COLO668 (cell line): ENCODE measurements at regions not wholly inside any gene's neighbourhood (a gene's known extent, or its start where the extent isn't known, plus 50 kb on each side); places are given as distances from the start of the nearest gene placed in this dataset.
A peak's percentile ranks its signal among the peaks of the same experiment; 100 is the strongest.

Source experiments
- DNase-seq: peaks from one replicate; lab custom pipeline; 2025; ENCODE audit not compliant: unreplicated experiment; lab: John Stamatoyannopoulos, UW

DNA sequence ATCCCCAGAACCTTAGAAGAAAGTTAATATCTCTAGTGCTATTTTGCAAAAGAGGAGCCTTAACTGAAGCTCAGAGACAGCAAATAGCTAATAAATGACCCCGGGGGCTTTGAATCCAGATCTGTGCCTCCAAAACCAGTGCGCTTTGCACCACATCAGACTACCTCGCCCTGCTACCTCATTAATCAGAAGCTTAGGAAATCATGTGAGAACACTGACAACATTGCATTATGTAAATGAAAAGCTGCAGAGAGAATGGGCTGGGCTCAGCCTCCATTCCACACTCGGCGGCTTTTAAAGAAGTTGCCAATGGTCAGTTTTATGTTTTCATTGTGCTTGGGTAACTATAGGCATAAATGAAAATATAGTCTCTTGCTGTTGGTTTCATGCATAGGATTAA, 54.0 kb upstream of the STMND1 start:
- no peak for DNase-seq

DNA sequence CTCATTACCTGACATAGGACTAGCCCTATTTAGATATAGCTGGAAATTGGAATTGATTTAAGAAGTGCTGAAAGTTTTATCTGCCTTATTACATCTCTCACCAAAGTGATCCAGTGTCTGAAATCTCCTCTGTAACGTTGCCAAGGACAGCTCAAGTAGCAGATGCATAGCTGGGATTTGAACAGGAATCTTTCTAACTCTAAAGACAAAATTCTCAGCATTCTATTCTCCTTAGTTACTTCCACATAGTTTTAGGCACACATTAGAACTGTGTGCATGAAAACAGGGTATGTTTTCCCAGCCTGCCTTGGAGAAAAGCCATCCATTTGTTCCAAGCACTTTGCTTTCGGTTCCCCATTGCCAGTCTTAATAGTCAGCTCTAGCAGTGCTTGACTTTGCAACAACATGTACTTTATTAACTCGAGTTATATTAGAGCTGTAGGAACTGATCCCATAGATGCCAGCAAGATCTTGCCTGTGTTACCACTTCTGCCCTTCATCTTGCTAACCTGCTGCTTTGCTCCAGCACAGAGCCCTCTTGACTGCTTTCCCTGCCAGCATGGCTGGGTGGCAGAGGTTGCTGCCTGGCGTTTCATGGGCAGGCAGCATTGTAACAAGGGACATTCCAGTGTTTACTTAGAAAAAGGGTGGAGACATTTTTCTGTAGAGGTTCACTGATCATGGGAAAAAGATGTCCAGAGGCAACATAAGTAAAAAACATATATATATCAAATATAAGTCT, 56.1 kb upstream of the STMND1 start:
- no peak for DNase-seq

- DNase-seq: no peak
Observed at GRCh38 chr6:17043148-17043522, 58.7 kb upstream of the STMND1 start.

- DNase-seq: peak; percentile 16
Observed at GRCh38 chr6:17042422-17043147, 59.3 kb upstream of the STMND1 start.

DNA sequence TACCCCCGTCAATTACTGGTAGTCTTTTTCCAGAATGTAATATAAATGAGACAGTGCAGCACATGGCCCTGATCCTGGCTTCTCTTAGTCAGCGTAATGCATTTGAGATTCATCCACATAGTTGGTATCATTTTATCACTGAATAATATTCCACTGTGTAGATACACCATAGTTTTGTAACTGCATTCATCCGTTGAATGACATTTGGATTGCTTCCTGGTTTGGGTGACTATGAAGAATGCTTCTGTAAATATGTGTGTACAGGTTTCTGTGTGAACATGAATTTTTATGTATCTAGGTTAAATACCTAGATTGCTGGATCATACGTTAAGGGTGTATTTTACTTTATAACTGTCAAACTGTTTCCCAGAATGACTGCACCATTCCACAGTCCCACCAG, 62.6 kb upstream of the STMND1 start:
- DNase-seq: no peak

GRCh38 chr6:17038316-17038715, 63.5 kb upstream of the STMND1 start:
- DNase-seq: no peak

DNA sequence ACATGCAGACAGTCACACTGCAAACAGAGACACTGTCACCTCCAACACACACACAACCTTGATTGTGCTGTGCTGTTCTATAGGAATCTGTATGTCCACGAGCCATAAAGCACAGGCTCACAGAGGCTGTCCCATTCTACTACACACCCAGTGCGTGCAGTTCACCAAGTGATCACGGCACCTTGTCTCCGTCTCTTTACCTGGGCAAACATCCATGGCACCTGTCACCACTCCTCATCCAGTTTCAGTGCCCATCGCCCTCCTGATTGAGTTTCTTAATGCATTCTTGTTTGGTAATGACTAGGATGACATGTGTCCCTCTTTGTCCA, 65.8 kb upstream of the STMND1 start:
- no peak for DNase-seq

DNA sequence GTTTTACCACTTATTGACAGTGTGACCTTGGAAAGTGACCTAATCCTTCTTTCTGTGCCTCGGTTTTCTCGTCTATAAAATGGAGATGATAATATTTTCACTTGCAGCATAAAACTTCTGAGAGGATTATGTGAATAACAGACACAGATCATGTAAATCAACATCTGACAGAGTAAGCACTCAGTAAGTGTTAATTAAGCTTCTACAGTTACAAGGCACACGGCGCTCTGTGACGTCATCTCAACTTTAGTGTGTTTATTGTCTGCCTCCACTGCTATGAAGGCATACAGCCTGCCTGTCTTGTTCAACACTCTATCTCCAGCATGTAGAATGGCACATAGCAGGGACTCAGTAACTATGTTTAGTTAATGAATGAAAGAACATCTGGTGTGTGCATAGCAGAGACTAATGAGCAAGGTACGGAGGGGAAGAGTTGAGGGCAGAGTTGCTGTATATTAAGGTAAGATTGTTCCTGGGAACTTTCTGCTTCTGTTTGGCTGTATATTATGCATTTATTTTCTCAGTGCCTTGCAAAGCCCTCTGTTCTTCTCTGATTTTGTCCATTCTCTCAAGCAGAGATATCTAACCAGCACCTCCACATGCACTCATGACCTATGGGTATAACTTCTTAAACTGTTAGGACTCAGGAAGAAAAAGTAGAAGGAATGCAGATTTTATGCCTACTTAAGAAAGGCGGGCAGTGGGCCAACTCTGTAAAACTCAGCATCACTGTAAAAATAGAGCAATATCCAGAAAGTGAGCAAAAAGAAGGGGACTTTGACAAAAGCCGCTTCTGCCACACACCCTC, 66.4 kb upstream of the STMND1 start:
- peak; percentile 53 for DNase-seq

DNA sequence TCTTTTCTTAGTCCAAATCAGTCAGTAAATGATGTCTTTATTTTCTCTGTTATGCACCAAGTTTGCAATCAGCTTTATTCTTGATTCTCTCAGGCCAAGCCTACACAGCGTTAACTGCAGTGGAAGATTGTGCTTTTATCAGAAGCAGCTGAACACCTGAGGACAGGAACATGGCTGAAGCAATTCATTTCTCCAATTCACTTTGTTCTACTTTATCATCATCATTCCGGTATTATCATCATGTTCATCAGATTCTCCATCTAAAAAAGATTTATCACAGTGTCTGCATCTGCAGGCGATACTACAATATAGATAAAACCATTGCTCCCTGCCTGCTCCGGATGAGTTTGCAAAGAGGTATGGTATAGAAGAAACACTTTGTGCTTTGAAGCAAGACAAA, 68.1 kb upstream of the STMND1 start:
- no peak for DNase-seq

GRCh38 chr6:17032988-17033634, 68.7 kb upstream of the STMND1 start:
- DNase-seq: no peak

DNA sequence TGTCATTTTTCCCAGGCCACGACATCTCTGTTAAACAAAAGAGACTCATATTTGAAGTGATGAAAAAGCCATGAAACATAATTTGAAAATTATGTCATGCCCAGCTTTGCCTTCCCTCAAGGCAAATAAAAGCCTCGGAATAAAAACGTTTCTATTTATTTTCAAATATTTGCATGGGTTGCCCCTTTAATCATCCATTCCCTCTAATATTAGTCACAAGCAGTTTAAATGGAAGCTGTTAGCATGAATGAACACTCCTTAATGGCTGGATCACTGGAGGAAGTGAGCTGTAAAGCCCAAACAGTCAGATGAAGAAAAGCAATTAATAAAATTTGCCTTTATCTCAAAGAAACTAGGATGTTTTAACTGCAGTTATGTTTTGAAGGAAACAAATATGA, 69.3 kb upstream of the STMND1 start:
- no peak for DNase-seq

GRCh38 chr6:17031961-17032360, 69.9 kb upstream of the STMND1 start:
- DNase-seq: no peak

DNA sequence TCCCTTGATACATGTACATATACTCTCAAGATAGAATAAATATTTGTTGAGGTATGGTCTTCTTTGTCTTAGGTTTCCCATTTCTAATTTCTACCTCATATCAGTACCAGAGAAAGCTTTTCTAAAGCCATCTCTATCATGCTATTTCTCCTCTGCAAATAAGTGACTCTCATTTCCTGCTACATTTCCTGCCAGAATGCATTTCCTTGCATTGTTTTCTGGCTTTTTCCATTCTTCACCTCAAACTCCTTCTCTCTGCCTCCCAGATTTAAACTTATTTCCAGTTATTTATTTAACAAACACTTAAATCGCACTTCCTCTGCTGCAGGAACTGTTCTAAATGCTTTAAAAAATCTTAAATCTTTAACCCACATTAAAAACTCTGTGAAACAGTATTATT, 74.4 kb upstream of the STMND1 start:
- no peak for DNase-seq

DNA sequence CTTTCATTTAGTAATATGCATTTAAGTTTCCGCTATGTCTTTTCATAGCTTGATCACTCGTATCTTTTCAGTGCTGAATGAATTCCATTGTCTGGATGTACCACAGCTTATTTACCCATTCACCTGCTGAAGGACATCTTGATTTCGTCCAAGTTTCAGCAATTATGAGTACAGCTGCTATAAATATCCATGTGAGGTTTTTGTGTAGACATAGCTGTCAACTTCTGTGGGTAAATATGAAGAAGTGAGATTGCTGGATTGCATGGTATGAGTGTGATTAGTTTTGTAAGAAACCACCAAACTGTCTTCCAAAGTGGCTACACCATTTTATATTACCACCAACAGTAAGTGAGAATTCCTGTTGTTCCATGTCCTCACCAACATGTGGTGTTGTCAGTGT, 79.2 kb upstream of the STMND1 start:
- DNase-seq: no peak

GRCh38 chr6:17021539-17021889, 80.3 kb upstream of the STMND1 start:
- no peak for DNase-seq

GRCh38 chr6:17020889-17021538, 80.8 kb upstream of the STMND1 start:
- no peak for DNase-seq

DNA sequence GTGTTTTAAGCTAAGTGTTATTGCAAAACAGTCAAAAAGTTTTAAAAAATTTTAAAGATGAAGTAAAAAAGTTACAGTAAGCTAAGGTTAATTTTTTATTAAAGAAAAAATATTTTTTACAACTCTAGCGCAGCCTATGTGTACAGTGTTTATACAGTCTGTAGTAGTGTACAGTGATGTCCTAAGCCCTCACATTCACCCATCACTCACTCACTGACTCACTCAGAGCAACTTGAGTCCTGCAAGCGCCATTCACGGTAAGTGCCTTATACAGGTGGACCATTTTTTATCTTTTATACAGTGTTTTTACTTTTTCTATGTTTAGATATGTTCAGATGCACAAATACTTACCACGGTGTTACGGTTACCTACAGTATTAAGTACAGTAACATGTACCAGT, 83.4 kb upstream of the STMND1 start:
- no peak for DNase-seq

DNA sequence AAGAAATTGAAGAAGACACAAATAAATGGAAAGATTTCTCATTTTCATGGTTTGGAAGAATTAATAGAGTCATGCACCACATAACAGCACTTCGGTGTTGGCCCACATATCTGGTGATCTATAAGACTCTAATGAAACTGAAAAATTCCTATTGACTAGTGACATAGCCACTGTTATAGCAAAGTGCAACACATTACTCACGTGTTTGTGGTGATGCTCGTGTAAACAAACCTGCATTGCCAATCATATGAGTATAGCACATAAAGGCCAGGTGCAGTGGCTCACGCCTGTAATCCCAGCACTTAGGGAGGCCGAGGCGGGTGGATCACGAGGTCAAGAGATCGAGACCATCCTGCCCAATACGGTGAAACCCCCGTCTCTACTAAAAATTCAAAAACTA, 84.4 kb upstream of the STMND1 start:
- DNase-seq: no peak

DNA sequence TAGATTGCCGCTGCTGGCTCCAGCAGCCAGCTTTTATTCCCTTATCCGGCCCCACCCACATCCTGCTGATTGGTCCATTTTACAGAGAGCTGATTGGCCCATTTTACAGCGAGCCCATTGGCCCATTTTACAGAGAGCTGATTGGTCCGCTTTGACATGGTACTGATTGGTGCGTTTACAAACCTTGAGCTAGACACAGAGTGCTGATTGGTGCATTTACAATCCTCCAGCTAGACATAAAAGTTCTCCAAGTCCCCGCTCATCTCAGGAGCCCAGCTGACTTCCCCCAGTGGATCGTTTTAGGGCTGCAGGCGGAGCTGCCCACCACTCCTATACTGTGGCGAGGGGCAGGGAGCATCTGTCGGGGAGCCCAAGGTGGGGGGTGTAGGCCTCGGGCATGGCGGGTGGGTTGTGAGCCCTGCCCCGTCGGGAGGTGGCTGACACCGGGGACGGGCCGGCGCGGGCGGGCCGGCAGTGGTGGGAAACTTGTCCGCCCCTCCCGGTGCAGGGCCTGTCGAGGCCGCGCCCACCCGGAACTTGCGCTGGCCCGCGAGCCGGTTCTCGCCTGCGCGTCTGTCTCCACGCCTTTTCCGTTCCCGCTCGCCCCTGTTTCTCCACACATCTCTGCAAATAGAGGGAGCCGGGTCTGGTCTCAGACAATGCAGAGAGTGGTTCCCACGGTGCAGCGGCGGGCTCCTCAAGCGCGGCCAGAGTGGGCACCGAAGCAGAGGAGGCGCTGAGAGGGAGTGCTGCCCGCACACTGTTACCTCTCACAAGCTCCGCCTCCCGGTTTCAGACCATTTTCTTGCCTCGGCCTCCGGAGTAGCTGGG, 86.1 kb upstream of the STMND1 start:
- DNase-seq: no peak

DNA sequence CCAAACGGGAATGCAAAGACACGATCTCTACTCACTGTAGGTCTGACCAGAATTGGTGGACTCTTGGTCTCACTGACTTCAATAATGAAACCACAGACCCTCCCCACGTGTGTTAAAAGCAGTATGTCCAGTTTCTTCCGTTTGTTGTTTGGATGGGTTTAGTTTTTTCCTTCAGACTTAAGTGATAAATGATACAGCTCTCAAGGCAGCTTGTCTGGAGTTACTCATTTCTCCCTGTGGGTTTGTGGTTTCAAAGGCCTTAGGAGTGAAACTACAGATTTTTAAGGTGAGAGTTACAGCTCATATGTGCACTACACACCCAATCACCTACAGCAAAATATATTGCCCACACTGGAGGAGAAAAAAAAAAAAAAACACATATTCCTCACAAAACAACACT, 86.7 kb upstream of the STMND1 start:
- DNase-seq: no peak
